SK-N-SH treated with all-trans-retinoic acid at 6 μM for 48 hours (cell line): ENCODE measurements at regions not wholly inside any gene's neighbourhood (a gene's known extent, or its start where the extent isn't known, plus 50 kb on each side); places are given as distances from the start of the nearest gene placed in this dataset.

Source experiments
- CREB5 ChIP-seq: fragments of 250-450 bp; sonication (Bioruptor Pico); IDR thresholded peaks from 2 replicates; pipeline ENCODE4 v1.5.1; 2020; ENCODE audit warnings: low read depth, mild to moderate bottlenecking, moderate library complexity
- CSDC2 ChIP-seq: fragments of 250-450 bp; sonication (Bioruptor Pico); IDR thresholded peaks from 2 replicates; pipeline ENCODE4 v1.5.0; 2020; ENCODE audit warnings: mild to moderate bottlenecking, moderate library complexity
- ESRRG ChIP-seq: fragments of 250-450 bp; sonication (Bioruptor Pico); IDR thresholded peaks from 2 replicates; pipeline ENCODE4 v1.6.1; 2021; ENCODE audit warnings: mild to moderate bottlenecking
- PATZ1 ChIP-seq: fragments of 250-450 bp; sonication (Bioruptor Pico); IDR thresholded peaks from 2 replicates; pipeline ENCODE4 v1.8.0; 2020; ENCODE audit warnings: mild to moderate bottlenecking, moderate library complexity, borderline replicate concordance
- TCF4 ChIP-seq: fragments of 250-450 bp; sonication (Bioruptor Pico); IDR thresholded peaks from 2 replicates; pipeline ENCODE4 v1.8.0; 2021; ENCODE audit warnings: mild to moderate bottlenecking, moderate library complexity, borderline replicate concordance
- ZFP30 ChIP-seq: fragments of 450-650 bp; formaldehyde crosslinking; IDR thresholded peaks from 2 replicates; pipeline ENCODE4 v1.5.0; 2022; ENCODE audit warnings: mild to moderate bottlenecking, moderate library complexity

GRCh38 chr2:184154438-184154837, 443.9 kb upstream of the ZNF804A start:
- TF ChIP-seq PATZ1 (CRISPR knock-in tag) (no peak), ESRRG (CRISPR knock-in tag) (no peak), ZFP30 (CRISPR knock-in tag) (no peak), TCF4 (CRISPR knock-in tag) (no peak), CREB5 (no peak), CSDC2 (CRISPR knock-in tag) (no peak)
